Type B pancreatic cell (in vitro differentiated cells): ENCODE measurements at regions not wholly inside any gene's neighbourhood (a gene's known extent, or its start where the extent isn't known, plus 50 kb on each side); places are given as distances from the start of the nearest gene placed in this dataset.

Source experiments
- DNase-seq: peaks from one replicate; pipeline ENCODE4 v3.0.0; 2021; ENCODE audit warnings: mixed read lengths; ENCODE audit not compliant: unreplicated experiment; ENCODE audit errors: extremely low spot score
- H3K27ac Mint-ChIP-seq: 2 replicates; pipeline ENCODE4 v1.8.0; 2021; ENCODE audit warnings: mild to moderate bottlenecking, mixed read lengths
- H3K27me3 Mint-ChIP-seq: 2 replicates; pipeline ENCODE4 v1.8.0; 2021; ENCODE audit warnings: mixed read lengths
- H3K36me3 Mint-ChIP-seq: 2 replicates; pipeline ENCODE4 v1.8.0; 2021; ENCODE audit warnings: mixed read lengths
- H3K4me1 Mint-ChIP-seq: one replicate; pipeline ENCODE4 v1.8.0; 2021; ENCODE audit warnings: mixed read lengths; ENCODE audit not compliant: unreplicated experiment
- H3K4me3 Mint-ChIP-seq: 2 replicates; pipeline ENCODE4 v1.8.0; 2021; ENCODE audit warnings: mild to moderate bottlenecking, mixed read lengths
- H3K9me3 Mint-ChIP-seq: 2 replicates; pipeline ENCODE4 v1.8.0; 2021; ENCODE audit warnings: mixed read lengths
- CTCF ChIP-seq: fragments of 200-600 bp; sonication (generic); conservative IDR thresholded peaks from 2 replicates; pipeline ENCODE4 v1.5.0; 2021; ENCODE audit warnings: antibody characterized with exemption, mild to moderate bottlenecking

- H3K9me3 Mint-ChIP-seq: peaks cover 6% of the 10 kb centered on the region
- H3K4me3 Mint-ChIP-seq: no peak overlapping the region
- H3K27ac Mint-ChIP-seq: no peak overlapping the region
- H3K27me3 Mint-ChIP-seq: no peaks in the 10 kb centered on the region
- no peak for TF ChIP-seq CTCF
- no peaks in the 10 kb centered on the region for H3K36me3 Mint-ChIP-seq
- no peaks in the 10 kb centered on the region for H3K4me1 Mint-ChIP-seq
- DNase-seq: no peak
These were observed 226.2 kb upstream of the TP63 start for GRCh38 chr3:189404797-189405484.

GRCh38 chr3:189406148-189406547, 225.0 kb upstream of the TP63 start:
- no peaks in the 10 kb centered on the region for H3K36me3 Mint-ChIP-seq
- H3K27ac Mint-ChIP-seq: no peak overlapping the region
- no peaks in the 10 kb centered on the region for H3K27me3 Mint-ChIP-seq
- H3K4me1 Mint-ChIP-seq: no peaks in the 10 kb centered on the region
- H3K4me3 Mint-ChIP-seq: no peak overlapping the region
- H3K9me3 Mint-ChIP-seq: peaks cover 6% of the 10 kb centered on the region
- TF ChIP-seq CTCF: no peak
- no peak for DNase-seq

- no peak for DNase-seq
- Mint-ChIP-seq H3K9me3 (no peaks in the 10 kb centered on the region), H3K36me3 (no peaks in the 10 kb centered on the region), H3K4me1 (no peaks in the 10 kb centered on the region), H3K27me3 (peaks cover 2% of the 10 kb centered on the region), H3K4me3 (no peak overlapping the region), H3K27ac (no peak overlapping the region)
- TF ChIP-seq CTCF: no peak
These were observed 220.7 kb upstream of the TP63 start for GRCh38 chr3:189410522-189410921.

- no peaks in the 10 kb centered on the region for H3K27me3 Mint-ChIP-seq
- H3K4me3 Mint-ChIP-seq: no peak overlapping the region
- DNase-seq: no peak
- no peak for TF ChIP-seq CTCF
- no peak overlapping the region for H3K27ac Mint-ChIP-seq
- H3K9me3 Mint-ChIP-seq: no peaks in the 10 kb centered on the region
- H3K36me3 Mint-ChIP-seq: no peaks in the 10 kb centered on the region
- H3K4me1 Mint-ChIP-seq: no peaks in the 10 kb centered on the region
These were observed 212.2 kb upstream of the TP63 start for GRCh38 chr3:189419038-189419437.

- TF ChIP-seq CTCF: no peak
- Mint-ChIP-seq H3K27me3 (no peaks in the 10 kb centered on the region), H3K4me3 (no peak overlapping the region), H3K36me3 (no peaks in the 10 kb centered on the region), H3K27ac (no peak overlapping the region), H3K9me3 (no peaks in the 10 kb centered on the region), H3K4me1 (no peaks in the 10 kb centered on the region)
- no peak for DNase-seq
These were observed 211.5 kb upstream of the TP63 start for GRCh38 chr3:189419683-189420082.

- Mint-ChIP-seq H3K27me3 (no peaks in the 10 kb centered on the region), H3K4me1 (no peaks in the 10 kb centered on the region), H3K9me3 (no peaks in the 10 kb centered on the region), H3K27ac (no peak overlapping the region), H3K4me3 (no peak overlapping the region), H3K36me3 (no peaks in the 10 kb centered on the region)
- no peak for TF ChIP-seq CTCF
- DNase-seq: no peak
These were observed 206.3 kb upstream of the TP63 start for GRCh38 chr3:189424922-189425321.
